Mammary epithelial cell (primary cell): ENCODE measurements at regions not wholly inside any gene's neighbourhood (a gene's known extent, or its start where the extent isn't known, plus 50 kb on each side); places are given as distances from the start of the nearest gene placed in this dataset.

Experiments used
- CTCF ChIP-seq, 2 donors: IDR thresholded peaks in 1 of 2; conservative IDR thresholded peaks in 1 of 2; 2 replicates each; pipeline ENCODE4 v1.5.1; 2011 to 2012; ENCODE audit warnings: inconsistent platforms in 2 of 2, low read length in 2 of 2, mild to moderate bottlenecking in 2 of 2, control low read depth in 1 of 2, low read depth in 1 of 2; ENCODE audit not compliant: insufficient read depth in 1 of 2; ENCODE audit errors: extremely low read depth in 1 of 2
- EZH2 ChIP-seq: IDR thresholded peaks from 2 replicates; pipeline ENCODE4 v1.6.1; 2012; ENCODE audit warnings: low read length, inconsistent platforms, borderline replicate concordance

- TF ChIP-seq CTCF (conservative IDR thresholded peaks at IDR 0.05 in 1 of 2, IDR thresholded peaks at IDR 0.05 in 1 of 2; ENCODE audit: extremely low read depth in 1 of 2, insufficient read depth in 1 of 2, low read depth in 1 of 2, low read length in 2 of 2) (no peak), EZH2 (no peak)
Observed at GRCh38 chr3:118245312-118245711, 789.3 kb downstream of the IGSF11 start.
